Neutrophil (primary cell): ENCODE measurements at regions not wholly inside any gene's neighbourhood (a gene's known extent, or its start where the extent isn't known, plus 50 kb on each side); places are given as distances from the start of the nearest gene placed in this dataset.

ENCODE experiments used
- H3K27ac ChIP-seq: fragments of 200-600 bp; sonication (generic); 2 replicates; pipeline ENCODE4 v1.5.1; 2016; ENCODE audit warnings: mild to moderate bottlenecking, moderate library complexity
- H3K27me3 ChIP-seq: fragments of 200-600 bp; sonication (generic); 2 replicates; pipeline ENCODE4 v1.6.0; 2016; ENCODE audit warnings: mild to moderate bottlenecking
- H3K36me3 ChIP-seq: fragments of 200-600 bp; sonication (generic); 2 replicates; pipeline ENCODE4 v1.5.1; 2017
- H3K4me1 ChIP-seq, 2 experiments: fragments of 200-600 bp in 1 of 2; sonication (generic) in 1 of 2; 1 replicate in 1 of 2; 2 replicates in 1 of 2; pipeline versions ENCODE4 v1.5.1 to v1.6.1; 2013 to 2016; ENCODE audit warnings: low read depth in 1 of 2, low read length in 1 of 2, mild to moderate bottlenecking in 1 of 2, moderate library complexity in 1 of 2; ENCODE audit not compliant: control insufficient read depth in 1 of 2, insufficient read depth in 1 of 2
- H3K4me3 ChIP-seq, 2 experiments: fragments of 200-600 bp in 1 of 2; sonication (generic) in 1 of 2; 1 replicate in 1 of 2; 2 replicates in 1 of 2; pipeline ENCODE4 v1.5.1; 2013 to 2016; ENCODE audit warnings: low read depth in 1 of 2, low read length in 1 of 2, mild to moderate bottlenecking in 1 of 2, moderate library complexity in 1 of 2
- H3K9me3 ChIP-seq: fragments of 200-600 bp; sonication (generic); 2 replicates; pipeline ENCODE4 v1.5.1; 2016
- CTCF ChIP-seq: fragments of 200-600 bp; sonication (generic); IDR thresholded peaks from 2 replicates; pipeline ENCODE4 v1.5.1; 2016; ENCODE audit warnings: antibody characterized with exemption

GRCh38 chr5:116686438-116686837 lies 111.8 kb upstream of the SEMA6A start:
- H3K4me1 ChIP-seq, result no peaks in the 10 kb centered on the region
- H3K27me3 ChIP-seq, result no peaks in the 10 kb centered on the region
- H3K9me3 ChIP-seq, result no peaks in the 10 kb centered on the region
- no peak for TF ChIP-seq CTCF
- H3K36me3 ChIP-seq, result no peaks in the 10 kb centered on the region
- H3K4me3 ChIP-seq, result no peak overlapping the region
- no peak overlapping the region for H3K27ac ChIP-seq

- no peaks in the 10 kb centered on the region for H3K27me3 ChIP-seq
- H3K27ac ChIP-seq, result no peak overlapping the region
- no peaks in the 10 kb centered on the region for H3K4me1 ChIP-seq
- no peaks in the 10 kb centered on the region for H3K36me3 ChIP-seq
- H3K9me3 ChIP-seq, result no peaks in the 10 kb centered on the region
- no peak overlapping the region for H3K4me3 ChIP-seq
- TF ChIP-seq CTCF, result no peak
Measured at GRCh38 chr5:116685931-116686330, 111.3 kb upstream of the SEMA6A start.

GRCh38 chr5:116685069-116685468 lies 110.4 kb upstream of the SEMA6A start:
- no peaks in the 10 kb centered on the region for H3K9me3 ChIP-seq
- no peak overlapping the region for H3K4me3 ChIP-seq
- H3K4me1 ChIP-seq, result no peaks in the 10 kb centered on the region
- no peak for TF ChIP-seq CTCF
- H3K36me3 ChIP-seq, result no peaks in the 10 kb centered on the region
- no peaks in the 10 kb centered on the region for H3K27me3 ChIP-seq
- no peak overlapping the region for H3K27ac ChIP-seq

- TF ChIP-seq CTCF, result no peak
- H3K4me1 ChIP-seq, result no peaks in the 10 kb centered on the region
- H3K27ac ChIP-seq, result no peak overlapping the region
Measured at GRCh38 chr5:116681334-116682013, 106.9 kb upstream of the SEMA6A start.

GRCh38 chr5:116675626-116675910 lies 100.9 kb upstream of the SEMA6A start:
- Histone ChIP-seq H3K27ac (no peak overlapping the region), H3K27me3 (no peaks in the 10 kb centered on the region), H3K9me3 (no peaks in the 10 kb centered on the region), H3K36me3 (no peaks in the 10 kb centered on the region), H3K4me3 (no peak overlapping the region), H3K4me1 (no peaks in the 10 kb centered on the region)
- TF ChIP-seq CTCF, result no peak

More at GRCh38 chr5:116681334-116682013, 106.9 kb upstream of the SEMA6A start:
- Histone ChIP-seq H3K27me3 (no peaks in the 10 kb centered on the region), H3K4me3 (no peak overlapping the region), H3K9me3 (no peaks in the 10 kb centered on the region), H3K36me3 (no peaks in the 10 kb centered on the region)
